Adrenal gland (tissue), 9 donors: ENCODE measurements at regions not wholly inside any gene's neighbourhood (a gene's known extent, or its start where the extent isn't known, plus 50 kb on each side); places are given as distances from the start of the nearest gene placed in this dataset.
"Not testable (repeated sequence)": the region's sequence is repeated elsewhere in the genome, so short reads cannot be mapped to it uniquely, and the experiment has no call there.

Experiments
- DNase-seq, 7 donors: peaks; one replicate each; pipeline ENCODE4 v3.0.0-alpha.2; 2019 to 2020
- H3K27ac ChIP-seq, 5 donors: fragments of 200-600 bp; sonication (generic) in 4 of 5; 1 replicate in 3 of 5; 2 replicates in 2 of 5; pipeline versions ENCODE4 v1.5.1 to v1.8.0; 2016 to 2020; ENCODE audit warnings: mild to moderate bottlenecking in 1 of 5
- H3K27me3 ChIP-seq: fragments of 200-600 bp; 2 replicates; pipeline ENCODE4 v1.8.0; 2021
- H3K36me3 ChIP-seq, 2 donors: fragments of 200-600 bp; replicated peaks in 1 of 2; 1 replicate in 1 of 2; 2 replicates in 1 of 2; pipeline versions ENCODE4 v1.5.1 to v1.8.0; 2018 to 2022
- H3K4me1 ChIP-seq, 2 donors: fragments of 200-600 bp; replicated peaks in 1 of 2; 1 replicate in 1 of 2; 2 replicates in 1 of 2; pipeline versions ENCODE4 v1.5.1 to v1.8.0; 2018 to 2021
- H3K4me3 ChIP-seq, 4 donors: fragments of 200-600 bp; sonication (generic) in 3 of 4; one replicate each; pipeline ENCODE4 v1.5.1; 2016 to 2018
- H3K9me3 ChIP-seq, 3 donors: fragments of 200-600 bp; sonication (generic) in 1 of 3; replicated peaks in 1 of 3; 1 replicate in 2 of 3; 2 replicates in 1 of 3; pipeline versions ENCODE4 v1.5.1 to v1.8.0; 2016 to 2021
- CTCF ChIP-seq, 6 experiments: fragments of 450-650 bp in 4 of 6; fragments of 200-600 bp in 2 of 6; sonication (generic) in 1 of 6; IDR thresholded peaks; 1 replicate in 5 of 6; 2 replicates in 1 of 6; pipeline versions ENCODE4 v1.5.1 to v1.8.0; 2016 to 2021; ENCODE audit warnings: antibody characterized with exemption in 6 of 6, mild to moderate bottlenecking in 2 of 6, moderate library complexity in 1 of 6
- POLR2A ChIP-seq, 2 donors: fragments of 450-650 bp; IDR thresholded peaks; one replicate each; pipeline ENCODE4 v1.6.1; 2017; ENCODE audit warnings: antibody characterized with exemption in 2 of 2, mild to moderate bottlenecking in 2 of 2, moderate library complexity in 1 of 2
- WGBS, 4 donors: extraction: QIAGEN DNeasy Blood & Tissue Kit in 2 of 4; methylation state at CpG; one replicate each; pipeline versions ENCODE4 v1.1.5 to v1.1.7; 2013 to 2017; 5-methylcytosine and 5-hydroxymethylcytosine counted together
- intact Hi-C, 2 donors: fragments of 100-400 bp; cut with DNase I; formaldehyde crosslinking; loops; one replicate each; pipeline versions ENCODE4 v1.14.1 to v1.15.0; 2022 to 2023
- donor health status: healthy with polysubstance abuse.
- donor health status: Bipolar disorder and iron deficiency.
- donor health status: DM: yes; HTN: yes; CAD: no.
- donor health status: DM: no; HTN: no; CAD: no.
- donor health status: DM: no; HTN: no; CAD: no.

- no peak for DNase-seq
- Histone ChIP-seq H3K4me1 (no peaks in the 10 kb centered on the region), H3K36me3 (no peaks in the 10 kb centered on the region), H3K4me3 (no peak overlapping the region), H3K27ac (no peak overlapping the region), H3K9me3 (no peaks in the 10 kb centered on the region), H3K27me3 (peaks cover 9% of the 10 kb centered on the region)
- 47 to 80% (median 69%) methylated on average over 6 of the region's 6 CpGs for WGBS, 4 donors
- intact Hi-C loops: loop anchor here in 1 of 2 donors (10.0 kb wide), 1 partner anchor 653 kb away; no protein-coding TSS in a partner anchor
- TF ChIP-seq POLR2A (IDR thresholded peaks at IDR 0.05) (no peak), CTCF (IDR thresholded peaks at IDR 0.05) (no peak)
Observed at GRCh38 chr1:18578271-18578670, 52.4 kb upstream of the PAX7 start.

GRCh38 chr1:18579267-18579666 is 51.4 kb upstream of the PAX7 start:
- not testable (repeated sequence) for H3K4me1 ChIP-seq, H3K27me3 ChIP-seq, H3K9me3 ChIP-seq, DNase-seq, H3K36me3 ChIP-seq, H3K27ac ChIP-seq, H3K4me3 ChIP-seq
- intact Hi-C loops: loop anchor here in 1 of 2 donors (10.0 kb wide), 1 partner anchor 654 kb away; no protein-coding TSS in a partner anchor
- 66 to 81% (median 70%) methylated on average over 7 of the region's 7 CpGs for WGBS, 4 donors

- no peak for DNase-seq
- WGBS, 4 donors: 28 to 59% (median 44%) methylated on average over 5 to 7 of the region's 7 CpGs
- TF ChIP-seq POLR2A (IDR thresholded peaks at IDR 0.05): no peak
- TF ChIP-seq CTCF (IDR thresholded peaks at IDR 0.05): no peak
- Histone ChIP-seq H3K9me3 (no peaks in the 10 kb centered on the region), H3K36me3 (no peaks in the 10 kb centered on the region), H3K4me3 (no peak overlapping the region), H3K27me3 (peaks cover 4% of the 10 kb centered on the region), H3K4me1 (no peaks in the 10 kb centered on the region), H3K27ac (no peak overlapping the region)
- intact Hi-C loops: loop anchor here in 1 of 2 donors (5.0 to 10.0 kb wide), 2 partner anchors 278 to 925 kb away; no protein-coding TSS in a partner anchor
Observed at GRCh38 chr1:18580047-18580446, 50.6 kb upstream of the PAX7 start.

GRCh38 chr1:18580691-18581419 is 49.8 kb upstream of the PAX7 start:
- Histone ChIP-seq H3K4me1 (no peaks in the 10 kb centered on the region), H3K27me3 (no peaks in the 10 kb centered on the region), H3K4me3 (no peak overlapping the region), H3K27ac (no peak overlapping the region), H3K36me3 (no peaks in the 10 kb centered on the region), H3K9me3 (no peaks in the 10 kb centered on the region)
- DNase-seq: no peak
- intact Hi-C loops: loop anchor here in 1 of 2 donors (5.0 to 10.0 kb wide), 2 partner anchors 279 to 926 kb away; no protein-coding TSS in a partner anchor
- WGBS, 4 donors: 46 to 65% (median 53%) methylated on average over 13 of the region's 13 CpGs
- no peak for TF ChIP-seq POLR2A (IDR thresholded peaks at IDR 0.05)
- TF ChIP-seq CTCF (IDR thresholded peaks at IDR 0.05): no peak
